ENCODE measurements at regions not wholly inside any gene's neighbourhood (a gene's known extent, or its start where the extent isn't known, plus 50 kb on each side); places are given as distances from the start of the nearest gene placed in this dataset.

DNA sequence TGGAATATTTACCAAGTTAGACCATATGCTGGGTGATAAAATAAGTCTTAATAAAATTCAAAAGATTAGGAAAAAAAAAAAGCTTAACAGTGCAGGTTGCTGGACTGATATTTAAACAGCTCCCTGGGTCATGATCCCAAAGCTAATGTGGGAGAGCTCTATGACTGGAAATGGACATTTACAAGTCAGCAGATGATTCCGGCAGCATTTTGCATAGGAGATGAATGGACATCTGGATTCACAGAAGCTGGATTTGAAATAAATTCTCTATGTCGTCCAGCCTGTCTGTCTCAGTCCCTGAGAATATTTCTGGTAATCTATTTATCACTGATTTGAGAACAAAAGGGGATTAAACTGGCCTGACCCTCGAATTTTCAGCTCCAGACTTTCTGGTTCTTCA is 52.3 kb upstream of the KLHL25 start:
- DNase-seq, result no peak
- no peak for ATAC-seq

DNA sequence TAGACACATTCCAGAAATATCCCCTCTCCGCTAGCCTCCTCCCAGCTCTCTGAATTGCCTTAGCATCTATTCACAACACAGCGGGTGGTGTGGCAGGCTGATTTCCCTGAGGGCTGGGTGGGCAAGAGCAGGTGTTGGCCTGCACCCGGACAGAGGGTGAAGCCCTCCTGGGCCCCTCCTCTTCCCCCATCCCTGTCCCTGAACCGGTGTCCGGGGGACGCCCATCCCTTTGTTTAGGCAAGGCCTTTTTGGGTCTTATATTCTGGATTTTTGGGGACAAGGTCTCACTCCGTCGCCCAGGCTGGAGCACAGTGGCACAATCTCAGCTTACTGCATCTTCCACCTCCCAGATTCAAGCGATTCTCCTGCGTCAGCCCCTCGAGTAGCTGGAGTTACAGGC is 55.2 kb upstream of the KLHL25 start:
- DNase-seq (no peak), ATAC-seq (no peak)

DNA sequence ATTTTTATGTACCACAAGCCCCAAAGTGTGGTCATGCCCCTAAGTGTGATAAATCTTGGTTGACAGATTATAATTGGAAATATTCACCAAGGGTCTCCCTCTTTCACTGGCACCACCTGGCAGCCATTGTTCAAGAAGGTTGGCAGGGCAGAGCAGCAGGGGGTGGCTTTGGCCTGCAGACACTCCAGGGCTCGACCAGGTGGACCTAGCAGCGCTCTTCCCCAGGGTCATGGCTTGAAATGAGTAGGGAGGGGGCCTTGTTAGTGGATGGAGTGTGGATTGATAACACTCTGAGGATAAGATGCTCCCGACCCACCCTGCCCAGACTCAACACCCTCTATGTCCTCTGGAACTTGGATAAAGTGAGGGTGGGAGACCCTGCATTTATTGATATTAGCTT is 58.2 kb upstream of the KLHL25 start:
- ATAC-seq, result no peak
- DNase-seq, result no peak

DNA sequence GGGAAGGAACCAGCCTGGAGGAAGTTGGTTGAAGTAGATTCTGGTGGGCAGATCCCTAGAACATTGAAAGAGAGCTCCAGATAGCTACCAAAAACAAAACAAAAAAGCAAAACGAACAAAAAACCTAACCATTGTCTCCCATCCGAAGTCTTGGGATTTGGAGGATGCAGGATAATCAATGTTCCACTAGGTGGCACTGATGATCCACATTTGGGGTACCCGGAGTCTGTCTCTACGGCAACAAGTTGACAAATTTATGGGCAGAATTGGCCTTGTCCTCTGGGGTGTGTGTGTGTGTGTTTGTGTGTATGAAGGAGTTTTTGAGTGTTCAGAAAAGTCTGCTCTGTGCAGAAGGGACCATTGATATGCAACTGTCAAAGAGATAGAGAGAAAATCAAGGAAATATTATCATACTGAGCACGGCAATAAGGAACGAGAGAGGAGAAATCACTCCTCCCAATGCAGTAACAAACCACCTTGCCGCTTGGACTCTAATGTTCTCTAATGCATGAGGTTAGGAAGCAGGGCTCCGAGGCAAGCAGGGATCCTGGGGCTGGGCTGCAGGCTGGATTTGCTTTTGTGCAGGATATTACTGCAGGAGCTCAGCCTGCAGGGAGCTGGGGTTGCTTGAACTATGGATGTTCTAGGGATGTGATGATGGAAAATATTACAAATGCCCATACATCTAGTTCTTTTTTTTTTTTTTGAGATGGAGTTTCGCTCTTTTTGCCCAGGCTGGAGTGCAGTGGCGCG is 59.8 kb upstream of the KLHL25 start:
- DNase-seq (peak; percentile 41), ATAC-seq (peak; percentile 70)

DNA sequence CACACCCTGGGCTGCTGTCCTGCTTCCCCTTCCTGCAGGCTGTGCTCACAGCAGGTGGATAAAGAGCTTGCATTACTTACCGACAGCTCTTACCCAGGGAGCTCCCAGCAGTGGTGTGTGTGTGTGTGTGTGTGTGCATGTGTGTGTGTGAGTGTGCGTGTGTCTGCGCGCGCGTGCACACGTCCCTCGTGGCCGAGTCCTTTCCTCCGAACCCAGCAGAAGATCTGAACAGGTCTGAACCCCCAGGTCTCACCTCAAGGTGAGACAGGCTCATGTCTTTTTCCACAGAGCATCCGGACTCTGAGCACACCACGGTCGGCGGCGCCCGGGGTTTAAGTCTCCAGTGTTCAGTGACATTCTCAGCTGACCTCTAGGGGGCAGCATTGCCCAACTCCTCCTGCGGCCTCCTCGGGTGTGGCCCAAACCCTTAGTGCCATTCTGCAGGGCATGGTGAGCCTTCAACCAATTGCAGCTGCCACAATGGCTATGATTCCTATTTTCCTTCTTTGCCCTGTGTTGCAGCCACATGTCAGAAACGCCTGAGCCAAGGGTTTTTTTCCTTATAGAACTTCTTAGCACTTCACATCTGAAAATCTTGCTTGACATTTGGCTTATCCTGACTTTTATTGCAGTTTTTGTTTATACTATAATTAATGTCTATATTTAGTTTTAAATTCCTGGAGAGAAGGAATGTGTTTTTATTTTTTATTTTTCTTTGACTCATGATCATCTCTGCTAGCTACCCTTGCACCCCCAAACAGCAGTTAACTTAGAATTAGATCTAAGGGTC is 64.1 kb upstream of the KLHL25 start:
- DNase-seq (peak; percentile 84), ATAC-seq (peak; percentile 92)

DNA sequence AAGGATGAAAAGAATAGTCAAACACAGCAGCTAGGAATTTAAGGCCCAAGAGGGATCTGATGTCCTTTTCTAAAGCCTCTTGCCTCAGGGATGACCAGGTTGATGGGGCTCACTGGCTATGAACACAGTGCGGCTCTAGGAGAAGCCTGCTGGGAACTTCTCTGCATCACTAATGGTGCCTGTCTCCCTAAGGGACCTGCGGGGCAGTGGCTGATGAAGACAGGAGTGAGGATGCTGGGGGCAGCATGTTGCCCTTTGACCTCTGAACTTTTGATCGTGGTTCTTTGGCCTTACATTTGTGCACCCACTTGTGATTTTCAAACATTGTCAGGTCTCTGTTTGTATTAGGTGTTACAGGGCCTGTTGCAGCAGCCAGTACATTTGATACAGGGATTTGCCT is 64.9 kb upstream of the KLHL25 start:
- no peak for DNase-seq
- no peak for ATAC-seq

DNA sequence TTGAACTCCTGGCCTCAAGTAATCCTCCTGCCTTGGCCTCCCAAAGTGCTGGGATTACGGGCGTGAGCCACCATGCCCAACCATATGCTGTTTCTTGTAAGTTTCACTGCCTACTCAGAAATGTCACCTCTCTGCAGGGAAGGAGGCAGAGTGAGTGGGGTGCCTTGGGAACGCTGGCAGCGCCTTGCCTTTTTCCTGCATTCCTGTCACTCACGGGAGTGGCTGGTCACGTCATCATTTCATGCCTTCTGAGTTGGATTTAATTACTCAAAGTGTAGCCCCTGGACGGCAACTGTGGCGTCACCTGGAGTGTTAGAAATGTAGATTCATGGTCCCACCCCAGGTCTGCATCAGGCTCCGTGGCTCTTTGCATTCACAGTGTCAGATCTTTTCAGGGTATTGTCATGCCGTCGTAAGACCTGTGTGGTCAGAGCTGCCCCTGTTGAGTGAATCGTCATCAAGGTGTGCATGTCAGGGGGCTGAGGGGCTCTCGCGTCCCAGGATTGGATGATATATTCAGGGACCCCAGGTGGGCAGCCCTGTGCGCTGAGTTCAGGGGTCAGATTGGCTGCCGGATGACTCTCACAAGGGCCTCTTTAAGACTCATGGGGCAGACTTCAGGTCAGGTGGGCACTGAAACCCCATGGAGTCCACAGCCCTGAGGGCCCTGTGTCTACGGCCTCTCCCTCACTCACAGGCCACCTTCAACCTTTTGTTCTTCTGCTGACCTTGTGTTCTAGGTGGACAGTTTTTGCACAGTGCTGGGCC is 65.9 kb upstream of the KLHL25 start:
- ATAC-seq (no peak), DNase-seq (no peak)

DNA sequence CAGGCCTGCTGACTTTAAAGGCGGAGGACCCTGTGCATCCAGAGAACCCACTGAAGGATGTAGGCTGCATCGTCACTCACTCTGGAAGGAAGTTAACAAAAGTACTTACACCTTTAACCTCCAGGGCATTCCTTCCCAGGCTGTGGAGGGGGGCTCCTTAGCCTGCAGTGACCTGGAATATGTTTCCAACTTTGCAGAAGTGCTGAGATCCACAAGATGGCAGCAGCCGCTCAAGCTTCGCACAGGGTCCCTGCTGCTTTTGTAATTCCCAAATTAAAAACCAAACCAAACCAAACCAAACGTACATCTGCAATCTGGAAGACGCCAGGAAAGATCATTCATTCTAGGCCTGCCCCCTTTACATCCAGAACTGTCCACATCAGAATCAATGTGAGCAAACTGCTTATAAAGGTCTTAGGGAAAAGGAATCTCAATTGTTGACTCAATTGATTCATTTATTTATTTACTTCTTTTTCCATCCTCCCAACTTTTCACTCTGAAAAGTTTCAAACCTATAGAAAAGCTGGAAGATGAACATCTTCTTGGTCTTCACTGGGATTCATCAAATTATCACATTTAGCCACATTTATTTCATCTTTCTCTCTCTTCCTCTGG is 70.5 kb upstream of the KLHL25 start:
- DNase-seq (peak; percentile 11), ATAC-seq (no peak)

DNA sequence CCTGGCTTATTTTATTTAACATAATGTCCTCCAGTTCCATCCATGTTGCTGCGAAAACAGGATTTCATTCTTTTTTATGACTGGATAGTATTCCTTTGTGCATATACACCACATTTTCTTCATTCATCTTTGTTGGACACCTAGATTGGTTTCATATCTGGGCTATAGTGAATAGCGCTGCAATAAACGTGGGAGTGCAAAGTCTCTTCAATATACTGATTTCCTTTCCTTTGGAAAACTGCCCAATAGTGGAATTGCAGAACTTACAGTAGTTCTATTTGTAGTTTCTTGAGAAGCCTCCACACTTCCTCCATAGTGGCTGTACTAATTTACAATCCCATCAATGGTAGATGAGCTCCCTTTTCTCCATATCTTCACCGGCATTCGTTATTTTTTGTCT is 72.5 kb upstream of the KLHL25 start:
- no peak for DNase-seq
- ATAC-seq, result no peak

DNA sequence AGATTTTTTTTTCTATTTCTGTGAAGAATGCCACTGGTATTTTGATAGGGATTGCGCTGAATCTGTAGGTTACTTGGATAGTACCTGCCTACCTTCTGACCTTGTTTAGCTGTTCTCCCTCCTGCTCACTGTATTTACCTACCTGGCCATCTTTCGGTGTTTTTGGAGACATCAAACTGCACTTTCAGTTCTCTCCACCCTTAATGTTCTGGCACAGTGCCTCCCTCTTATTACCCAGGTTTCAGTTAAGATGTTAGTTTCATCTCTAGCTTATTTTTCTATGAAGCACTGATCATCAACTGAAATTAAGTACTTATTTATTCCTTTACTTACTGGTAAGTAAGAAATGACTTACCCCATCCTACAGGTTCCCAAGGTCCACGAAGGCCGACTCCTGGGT is 74.4 kb upstream of the KLHL25 start:
- DNase-seq, result no peak
- ATAC-seq, result no peak

DNA sequence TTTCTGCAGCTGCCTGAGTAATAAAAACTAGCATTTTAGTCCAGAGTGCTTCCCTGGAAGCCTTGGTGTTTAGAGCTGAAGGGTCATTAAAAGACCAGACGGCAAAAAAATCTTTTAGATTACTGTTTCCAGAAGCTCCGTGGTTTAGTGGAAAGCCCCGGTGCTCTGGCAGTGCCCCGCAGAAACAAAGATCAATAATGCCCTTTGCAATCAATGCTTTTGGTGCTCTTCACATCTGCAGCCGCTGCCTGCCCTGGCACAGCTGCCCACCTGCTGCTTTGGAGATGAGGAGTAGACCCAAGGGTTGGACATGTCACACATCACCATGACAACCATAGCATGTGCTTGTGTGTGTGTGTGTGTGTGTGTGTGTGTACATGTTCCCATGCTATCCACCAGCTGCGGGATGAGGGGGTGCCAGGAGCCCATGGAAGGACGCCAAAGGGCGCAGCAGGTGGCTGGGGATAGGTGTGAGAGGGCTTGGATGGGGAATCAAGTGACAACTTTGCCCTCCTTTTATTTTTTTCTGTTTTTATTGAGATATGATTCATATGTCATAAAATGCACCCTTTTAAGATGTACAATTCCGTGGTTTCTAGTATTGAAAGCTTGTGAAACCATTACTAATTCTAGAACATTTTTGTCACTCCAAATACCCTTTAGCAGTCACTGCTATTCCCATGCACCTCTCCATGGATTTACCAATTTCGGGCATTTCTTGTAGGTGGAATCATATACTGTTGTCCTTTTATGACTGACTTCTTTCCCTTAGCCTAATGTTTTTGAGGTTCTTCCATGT is 75.7 kb upstream of the KLHL25 start:
- no peak for ATAC-seq
- DNase-seq, result no peak

DNA sequence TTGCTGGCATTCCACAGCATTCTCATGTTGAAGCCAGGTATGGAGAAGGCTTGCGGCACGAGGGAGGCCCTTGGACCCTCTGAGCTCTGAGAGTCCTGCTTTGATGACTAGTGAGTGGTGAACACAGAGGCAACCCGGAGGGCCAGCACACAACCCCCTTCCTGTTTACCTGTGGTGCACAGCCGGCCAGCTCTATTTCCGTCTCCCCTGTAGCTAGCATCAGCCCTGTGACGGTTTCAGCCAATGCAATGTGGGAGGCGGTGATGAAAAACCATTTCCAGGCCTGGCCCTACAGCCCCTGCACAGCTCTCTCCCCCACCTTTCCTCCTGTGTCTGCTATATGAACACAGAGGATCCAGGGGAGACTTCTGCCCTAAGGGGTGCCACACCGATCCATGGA is 76.8 kb upstream of the KLHL25 start:
- ATAC-seq (peak; percentile 43), DNase-seq (no peak)

DNA sequence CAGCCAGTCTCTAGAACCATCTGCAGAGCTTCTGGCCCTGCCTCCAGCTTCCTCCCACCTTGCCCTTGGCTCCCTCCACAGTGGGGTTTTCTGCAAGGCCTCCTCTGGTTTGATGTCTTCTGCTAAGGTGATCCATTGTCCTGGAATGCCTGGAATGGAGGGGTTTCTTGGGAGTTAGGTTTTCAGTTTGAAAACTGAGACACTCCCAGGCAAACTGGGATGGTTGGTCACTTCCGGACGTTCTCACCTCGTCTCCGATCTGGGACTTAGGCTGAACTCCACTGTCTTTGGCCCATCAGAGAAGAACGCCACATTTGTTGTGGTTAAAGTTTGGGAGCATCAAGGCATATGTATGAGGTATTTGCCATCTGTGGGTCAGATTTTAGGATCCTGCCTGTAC is 77.4 kb upstream of the KLHL25 start:
- ATAC-seq (no peak), DNase-seq (no peak)

DNA sequence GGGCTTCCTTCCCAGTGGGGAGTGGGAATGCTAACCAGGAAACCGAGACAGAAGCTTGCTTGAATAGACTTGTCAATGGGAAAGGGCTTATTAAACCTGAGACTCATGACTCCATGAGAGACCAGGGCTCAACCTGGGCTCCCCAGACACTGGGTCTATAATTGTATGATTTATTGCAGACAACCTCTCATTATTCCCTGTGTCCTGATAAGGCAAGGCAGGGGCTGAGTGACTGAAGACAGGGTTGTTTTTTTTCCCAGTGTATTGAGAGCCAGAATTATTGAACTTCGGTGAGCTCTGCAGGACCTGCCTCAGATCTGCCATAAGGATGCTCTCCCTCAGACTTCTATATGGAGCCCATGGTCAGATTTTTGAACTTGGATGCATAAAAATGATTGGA is 79.5 kb upstream of the KLHL25 start:
- ATAC-seq (no peak), DNase-seq (no peak)

DNA sequence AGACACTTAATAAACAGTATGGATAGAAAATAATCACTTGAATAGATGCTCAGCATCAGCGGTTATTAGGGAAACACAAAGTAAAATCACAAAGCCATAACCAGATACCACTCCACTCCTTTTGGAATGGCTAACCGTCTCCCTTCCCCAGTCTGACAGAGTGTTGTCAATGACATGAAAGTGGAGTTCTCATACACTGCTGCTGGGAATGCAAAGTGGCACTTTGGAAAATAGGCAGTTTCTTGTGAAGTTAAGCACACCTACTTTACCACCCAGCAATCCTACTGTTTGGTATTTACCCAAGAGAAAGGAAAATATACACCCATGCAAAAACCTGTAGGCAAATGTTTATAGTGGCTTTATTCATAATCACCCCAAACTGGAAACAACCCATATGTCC is 81.0 kb upstream of the KLHL25 start:
- no peak for ATAC-seq
- DNase-seq, result no peak

DNA sequence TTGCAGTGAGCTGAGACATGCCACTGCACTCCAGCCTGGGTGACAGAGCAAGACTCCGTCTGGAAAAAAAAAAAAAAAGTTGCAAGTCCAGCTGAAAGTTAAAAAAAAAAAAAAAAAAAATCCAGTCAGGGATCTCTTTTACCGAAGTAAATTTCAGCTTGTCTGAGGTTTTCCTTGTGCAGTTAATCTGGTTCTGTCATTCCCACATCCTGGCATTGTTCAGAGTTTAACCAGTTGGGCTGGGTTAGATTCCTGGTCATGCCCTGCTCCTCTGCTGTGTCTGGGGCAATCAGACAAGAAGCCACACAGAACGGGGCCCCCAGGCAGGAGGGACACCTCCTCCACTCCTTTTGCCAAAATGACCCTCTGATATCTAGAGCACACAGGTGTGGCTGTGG is 84.1 kb upstream of the KLHL25 start:
- no peak for DNase-seq
- no peak for ATAC-seq

DNA sequence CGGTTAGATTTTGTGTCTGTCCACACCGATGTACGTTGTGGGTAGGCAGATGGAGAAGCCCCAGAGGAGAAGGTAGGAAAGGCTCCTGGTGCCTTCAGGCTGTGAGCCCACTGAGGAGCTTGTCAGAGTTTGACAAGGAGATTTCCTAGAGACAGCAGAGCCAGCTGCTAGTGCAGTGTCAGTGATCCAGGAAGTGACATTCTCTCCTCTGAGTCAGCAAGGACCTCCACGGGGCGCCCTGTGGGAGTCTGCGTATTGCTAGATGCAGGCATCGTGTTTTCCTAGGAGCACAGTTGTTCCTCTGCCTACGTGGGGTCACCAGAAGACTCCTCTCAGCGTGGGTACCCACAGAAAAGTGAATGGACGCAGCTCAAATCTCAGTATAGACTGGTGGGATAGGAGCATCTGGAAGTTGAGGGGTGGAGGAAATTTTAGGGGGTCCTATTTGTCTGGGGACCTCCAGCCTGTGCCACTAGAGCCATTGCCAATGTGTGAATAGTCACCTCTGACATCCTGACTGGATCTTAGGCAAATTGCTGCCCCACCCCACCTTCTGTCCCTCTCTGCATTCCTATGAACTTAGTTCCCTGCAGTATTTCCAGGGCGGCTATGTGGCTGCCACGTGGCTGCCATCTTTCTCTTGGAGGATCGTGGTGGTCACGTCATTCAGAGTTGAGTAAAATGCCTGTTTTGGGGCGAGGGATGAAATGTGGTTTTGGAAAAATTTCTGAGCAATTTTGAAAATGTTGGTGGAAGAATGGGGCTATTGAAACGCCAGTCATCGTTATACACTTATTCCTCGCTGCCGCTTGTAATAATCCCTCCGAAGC is 84.8 kb upstream of the KLHL25 start:
- DNase-seq, result no peak
- no peak for ATAC-seq

DNA sequence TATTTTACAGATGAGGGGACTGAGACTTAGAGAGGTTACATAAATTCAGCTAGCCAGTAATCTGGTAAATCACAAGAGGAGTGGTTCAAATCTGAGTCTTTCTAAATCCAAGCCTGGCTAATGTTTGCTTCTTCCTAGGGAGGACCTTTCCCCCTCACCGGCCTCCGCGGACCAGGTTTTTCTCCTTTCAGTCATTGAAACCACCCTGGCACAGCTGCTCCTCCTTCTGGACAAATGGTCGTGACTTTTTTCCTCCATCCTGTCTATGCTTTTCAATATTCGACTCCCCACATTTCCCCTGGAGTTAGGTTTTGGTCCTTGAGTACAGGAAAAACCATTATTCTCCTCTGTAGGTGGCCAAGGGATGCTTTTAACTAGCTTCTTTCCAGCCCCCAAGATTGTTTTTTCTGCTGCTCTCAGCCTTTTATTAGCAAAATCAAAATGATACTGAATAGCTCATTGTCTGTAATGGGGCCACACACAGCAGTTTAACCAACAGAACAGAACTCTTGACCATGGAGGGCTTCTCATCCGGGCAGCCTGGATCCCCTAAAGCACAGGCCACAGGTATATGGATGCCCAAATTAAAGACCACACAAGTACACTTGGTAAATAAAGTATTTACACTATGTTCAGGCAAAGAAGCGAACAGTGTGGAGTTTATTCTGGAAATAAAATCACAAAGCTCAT is 85.9 kb upstream of the KLHL25 start:
- ATAC-seq, result no peak
- no peak for DNase-seq

DNA sequence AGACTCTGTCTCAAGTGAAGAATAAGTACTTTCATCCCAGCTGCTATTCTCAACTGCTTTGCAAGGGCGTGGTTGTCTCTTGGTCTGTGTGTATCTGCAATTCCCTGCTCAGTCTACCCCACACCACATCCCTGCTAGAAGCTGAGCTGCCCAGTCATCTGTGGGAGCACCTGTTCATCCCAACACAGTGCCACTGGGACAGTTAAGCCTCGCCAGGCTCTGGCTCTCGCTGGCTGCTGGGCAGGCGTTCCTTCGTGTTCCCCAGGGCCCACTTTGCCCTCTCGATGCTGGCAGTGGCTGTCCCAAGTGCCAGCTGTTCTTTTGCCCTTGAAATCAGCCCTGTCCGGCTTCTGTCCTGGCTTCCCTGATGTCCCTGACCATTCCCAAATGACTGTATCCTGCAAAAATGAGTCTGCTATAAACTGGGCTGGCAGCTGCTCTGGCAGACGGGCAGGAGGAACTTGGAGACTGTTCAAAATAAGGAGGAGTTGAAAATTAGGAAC is 91.6 kb upstream of the KLHL25 start:
- no peak for ATAC-seq
- DNase-seq, result no peak

DNA sequence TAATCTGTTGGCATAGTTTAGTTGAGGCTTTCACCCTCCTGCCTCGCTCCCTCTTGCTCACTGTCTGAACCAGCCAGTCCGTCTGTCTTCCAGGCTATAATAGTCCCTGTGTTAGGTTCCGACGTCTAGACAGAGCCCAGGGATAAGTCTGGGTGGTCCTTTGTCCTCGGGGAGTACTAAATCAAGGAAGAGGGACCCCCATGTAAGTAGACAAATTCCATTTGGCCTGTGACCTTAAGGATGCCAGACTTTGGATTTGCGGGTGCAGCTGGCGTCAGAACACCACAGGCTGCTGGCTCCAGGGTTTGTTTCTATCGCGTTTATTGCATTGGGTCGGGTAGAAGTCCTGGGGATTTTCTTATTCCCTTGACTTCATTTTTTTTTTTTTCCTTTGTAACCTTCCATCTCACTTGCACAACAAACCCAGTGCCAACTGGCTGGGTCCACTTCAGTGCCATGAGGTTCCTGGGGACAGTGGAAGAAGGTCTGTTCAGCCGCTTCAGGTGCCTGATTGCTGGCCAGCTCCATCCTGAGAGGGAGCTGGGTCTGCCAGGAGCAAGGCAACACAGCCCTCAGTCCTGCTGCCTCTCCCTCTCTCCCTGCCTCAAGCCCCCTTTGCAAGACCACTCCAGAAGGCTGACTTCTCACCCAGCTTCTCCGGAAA is 95.4 kb upstream of the KLHL25 start:
- DNase-seq, result no peak

More for the DNA sequence above, 95.4 kb upstream of the KLHL25 start:
- no peak for ATAC-seq

All from stimulated activated naive CD8-positive, alpha-beta T cell treated with anti-CD3 and anti-CD28 coated beads, Interleukin-15, Interleukin-2, amounts not matched to agents 100 U/mL and 50 U/mL, for 24 hours (primary cell).